EL (cell line): ENCODE measurements at regions not wholly inside any gene's neighbourhood (a gene's known extent, or its start where the extent isn't known, plus 50 kb on each side); places are given as distances from the start of the nearest gene placed in this dataset.

Experiments
- DNase-seq: peaks from one replicate; pipeline ENCODE4 v3.0.0-alpha.2; 2016

- no peak for DNase-seq
Observed at GRCh38 chr13:70363991-70364390, 255.7 kb upstream of the KLHL1 start.

GRCh38 chr13:70362820-70363570, 254.7 kb upstream of the KLHL1 start:
- no peak for DNase-seq

- no peak for DNase-seq
Observed at GRCh38 chr13:70357031-70357430, 248.8 kb upstream of the KLHL1 start.

GRCh38 chr13:70353096-70353495, 244.8 kb upstream of the KLHL1 start:
- DNase-seq = no peak

- no peak for DNase-seq
Observed at GRCh38 chr13:70347947-70348620, 239.8 kb upstream of the KLHL1 start.

- no peak for DNase-seq
Observed at GRCh38 chr13:70339738-70340137, 231.5 kb upstream of the KLHL1 start.

- no peak for DNase-seq
Observed at GRCh38 chr13:70338609-70339008, 230.4 kb upstream of the KLHL1 start.

GRCh38 chr13:70336866-70337265, 228.6 kb upstream of the KLHL1 start:
- DNase-seq = no peak

GRCh38 chr13:70333752-70334151, 225.5 kb upstream of the KLHL1 start:
- DNase-seq = no peak

GRCh38 chr13:70330697-70331361, 222.6 kb upstream of the KLHL1 start:
- DNase-seq = no peak

- DNase-seq = no peak
Observed at GRCh38 chr13:70324519-70324918, 216.3 kb upstream of the KLHL1 start.

GRCh38 chr13:70311191-70311590, 202.9 kb upstream of the KLHL1 start:
- DNase-seq = no peak

- no peak for DNase-seq
Observed at GRCh38 chr13:70310396-70311119, 202.3 kb upstream of the KLHL1 start.

GRCh38 chr13:70297189-70297616, 189.0 kb upstream of the KLHL1 start:
- DNase-seq = no peak

- no peak for DNase-seq
Observed at GRCh38 chr13:70284371-70284770, 176.1 kb upstream of the KLHL1 start.

GRCh38 chr13:70275841-70276240, 167.6 kb upstream of the KLHL1 start:
- no peak for DNase-seq

GRCh38 chr13:70255406-70255991, 147.2 kb upstream of the KLHL1 start:
- no peak for DNase-seq

- no peak for DNase-seq
Observed at GRCh38 chr13:70253834-70254233, 145.6 kb upstream of the KLHL1 start.

GRCh38 chr13:70253411-70253810, 145.2 kb upstream of the KLHL1 start:
- no peak for DNase-seq

GRCh38 chr13:70249332-70250064, 141.2 kb upstream of the KLHL1 start:
- no peak for DNase-seq

GRCh38 chr13:70237131-70237530, 128.9 kb upstream of the KLHL1 start:
- no peak for DNase-seq

- no peak for DNase-seq
Observed at GRCh38 chr13:70235565-70235964, 127.3 kb upstream of the KLHL1 start.
